Heart left ventricle (tissue), 13 donors: ENCODE measurements at regions not wholly inside any gene's neighbourhood (a gene's known extent, or its start where the extent isn't known, plus 50 kb on each side); places are given as distances from the start of the nearest gene placed in this dataset.

Source experiments
- POLR2A ChIP-seq, 2 donors: fragments of 450-650 bp; IDR thresholded peaks; one replicate each; pipeline ENCODE4 v1.6.1; 2017; ENCODE audit warnings: antibody characterized with exemption in 2 of 2, mild to moderate bottlenecking in 2 of 2, moderate library complexity in 2 of 2
- TF ChIP-seq, protein P1 (sequence below), 12 donors: fragments of 200-600 bp; sonication (generic) in 4 of 12; IDR thresholded peaks; one replicate each; pipeline versions ENCODE4 v1.5.0 to v1.8.0; 2018 to 2022; ENCODE audit warnings: antibody characterized with exemption in 12 of 12, mild to moderate bottlenecking in 5 of 12
- donor health status: ischemic (EF 13 %, LVEDD 7.1; RV severe dilation, severe dysfunction).
- donor health status: DM: no; HTN: yes; CAD: no.
- donor health status: DM: no; HTN: no; CAD: no.
- donor health status: ischemic (EF 25% LVEDD 6.9; RV normal size, moderate dysfunction).
- donor health status: ischemic (EF 25% LVEDD 5.7; RV mildly dilated, moderate dysfunction).
- donor health status: ischemic (EF 35%, LVEDD 5.7; RV mildly dilated, moderate dysfunction).
- donor health status: nonischemic (EF 11% LVEDD 7.7; RV severe dilation, severe dysfunction).
- donor health status: DM: yes; HTN: yes; CAD: no.
- donor health status: PGD.
- donor health status: ischemic (EF 29% LVEDD 5.4; RV normal size, mild dysfunction).
- donor health status: nonischemic (EF 23%, LVEDD 6.1; RV moderate dilation, normal function).

DNA sequence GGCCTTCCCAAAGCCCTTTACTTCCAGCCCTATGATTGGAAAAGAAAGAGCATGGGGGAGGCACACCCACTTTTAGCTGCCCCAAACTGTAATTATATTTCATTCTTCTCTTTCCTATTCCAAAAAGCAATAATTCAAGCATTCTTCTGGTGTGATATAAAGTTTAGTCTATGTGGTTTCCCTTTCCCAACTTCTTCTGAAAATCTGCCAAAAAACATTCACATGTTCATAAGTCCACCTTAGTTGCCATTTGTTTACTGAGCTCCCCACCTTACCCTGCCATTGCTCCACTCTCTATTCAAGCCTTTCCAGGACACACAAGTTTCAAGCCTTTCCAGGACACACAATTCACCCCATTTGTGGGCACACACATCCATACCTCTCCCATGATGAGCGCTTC, 111.6 kb upstream of the BMAL1 start:
- TF ChIP-seq, protein P1, sequence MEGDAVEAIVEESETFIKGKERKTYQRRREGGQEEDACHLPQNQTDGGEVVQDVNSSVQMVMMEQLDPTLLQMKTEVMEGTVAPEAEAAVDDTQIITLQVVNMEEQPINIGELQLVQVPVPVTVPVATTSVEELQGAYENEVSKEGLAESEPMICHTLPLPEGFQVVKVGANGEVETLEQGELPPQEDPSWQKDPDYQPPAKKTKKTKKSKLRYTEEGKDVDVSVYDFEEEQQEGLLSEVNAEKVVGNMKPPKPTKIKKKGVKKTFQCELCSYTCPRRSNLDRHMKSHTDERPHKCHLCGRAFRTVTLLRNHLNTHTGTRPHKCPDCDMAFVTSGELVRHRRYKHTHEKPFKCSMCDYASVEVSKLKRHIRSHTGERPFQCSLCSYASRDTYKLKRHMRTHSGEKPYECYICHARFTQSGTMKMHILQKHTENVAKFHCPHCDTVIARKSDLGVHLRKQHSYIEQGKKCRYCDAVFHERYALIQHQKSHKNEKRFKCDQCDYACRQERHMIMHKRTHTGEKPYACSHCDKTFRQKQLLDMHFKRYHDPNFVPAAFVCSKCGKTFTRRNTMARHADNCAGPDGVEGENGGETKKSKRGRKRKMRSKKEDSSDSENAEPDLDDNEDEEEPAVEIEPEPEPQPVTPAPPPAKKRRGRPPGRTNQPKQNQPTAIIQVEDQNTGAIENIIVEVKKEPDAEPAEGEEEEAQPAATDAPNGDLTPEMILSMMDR (IDR thresholded peaks at IDR 0.05) = no peak
- TF ChIP-seq POLR2A (IDR thresholded peaks at IDR 0.05) = no peak
